HepG2 (cell line): ENCODE measurements at regions not wholly inside any gene's neighbourhood (a gene's known extent, or its start where the extent isn't known, plus 50 kb on each side); places are given as distances from the start of the nearest gene placed in this dataset.

Source experiments
- ATAC-seq: fragments of 200-7000 bp; cut with Tn5 transposase; 3 replicates; pipeline ENCODE4 v1.9.1; 2020; ENCODE audit warnings: mild to moderate bottlenecking, moderate library complexity
- BruUV-seq: library from RNA; stranded (reverse); fragments of 400-500 nt; replicated peaks from 2 replicates; lab custom pipeline; 2021; lab: Mats Ljungman, UMichigan
- CTCF ChIA-PET: fragments of 300-600 bp; formaldehyde crosslinking; extraction: SDS; loops from one replicate; lab custom pipeline; 2021; ENCODE audit warnings: low total read pairs, inconsistent platforms, low intra/inter-chr PET ratio; lab: Yijun Ruan, JAX
- POLR2A ChIA-PET: fragments of 350-600 bp; sonication (Branson Sonifier 250); formaldehyde crosslinking; loops from one replicate; lab custom pipeline; 2020; ENCODE audit warnings: antibody characterized with exemption, inconsistent platforms; lab: Yijun Ruan, JAX
- DNase-seq: peaks from one replicate; pipeline ENCODE4 v3.0.0-alpha.2; 2015; ENCODE audit warnings: low spot score
- FAIRE-seq: peaks from 3 replicates; lab custom pipeline; 2011; peaks lifted over from hg19 to GRCh38; lab: Jason Lieb, UNC
- H2AFZ ChIP-seq: one replicate; pipeline ENCODE4 v1.6.1; 2011; ENCODE audit warnings: low read length, inconsistent platforms
- H3K27ac ChIP-seq: fragments of 300-600 bp; 3 replicates; pipeline ENCODE4 v1.8.0; 2011; ENCODE audit warnings: mixed run types, mild to moderate bottlenecking, mixed read lengths, low read length, inconsistent platforms; ENCODE audit not compliant: insufficient read depth; ENCODE audit errors: extremely low read length
- H3K27me3 ChIP-seq, 2 experiments: fragments of 200-600 bp in 1 of 2; 2 replicates in 1 of 2; 3 replicates in 1 of 2; pipeline versions ENCODE4 v1.6.0 to v1.8.0; 2011; ENCODE audit warnings: low read length in 2 of 2, mild to moderate bottlenecking in 2 of 2, moderate library complexity in 2 of 2, inconsistent platforms in 1 of 2; ENCODE audit not compliant: insufficient read depth in 2 of 2, control insufficient read depth in 1 of 2
- H3K36me3 ChIP-seq, 2 experiments: fragments of 200-600 bp in 1 of 2; replicated peaks in 1 of 2; 2 replicates in 1 of 2; 3 replicates in 1 of 2; pipeline versions ENCODE4 v1.5.1 to v1.8.0; 2011; ENCODE audit warnings: low read length in 2 of 2, inconsistent platforms in 1 of 2; ENCODE audit not compliant: insufficient read depth in 2 of 2, control insufficient read depth in 1 of 2
- H3K4me1 ChIP-seq: 2 replicates; pipeline ENCODE4 v1.5.1; 2012; ENCODE audit warnings: low read length, inconsistent platforms; ENCODE audit not compliant: insufficient read depth
- H3K4me2 ChIP-seq: 2 replicates; pipeline ENCODE4 v1.6.0; 2011; ENCODE audit warnings: low read depth, low read length, inconsistent platforms
- H3K4me3 ChIP-seq, 3 experiments: fragments of 200-600 bp in 1 of 3; sonication (generic), shearing (Covaris generic) in 1 of 3; replicated peaks in 1 of 3; 2 replicates each; pipeline ENCODE4 v1.5.1; 2011 to 2016; ENCODE audit warnings: low read length in 3 of 3, inconsistent platforms in 2 of 3, low read depth in 2 of 3, mild to moderate bottlenecking in 2 of 3, control low read depth in 1 of 3, mixed read lengths in 1 of 3; ENCODE audit not compliant: insufficient read depth in 1 of 3
- H3K79me2 ChIP-seq: one replicate; pipeline ENCODE4 v1.6.1; 2011; ENCODE audit warnings: low read length, inconsistent platforms; ENCODE audit not compliant: insufficient read depth
- H3K9ac ChIP-seq: 2 replicates; pipeline ENCODE4 v1.6.0; 2011; ENCODE audit warnings: mild to moderate bottlenecking, low read depth, low read length, inconsistent platforms; ENCODE audit not compliant: insufficient read depth
- H3K9me3 ChIP-seq: 2 replicates; pipeline ENCODE4 v1.5.1; 2012; ENCODE audit warnings: mild to moderate bottlenecking, low read length
- H4K20me1 ChIP-seq: 2 replicates; pipeline ENCODE4 v1.6.0; 2011; ENCODE audit warnings: inconsistent platforms, mild to moderate bottlenecking, low read length, moderate library complexity; ENCODE audit not compliant: insufficient read depth
- CC2D1A ChIP-seq: sonication (generic); formaldehyde crosslinking; IDR thresholded peaks from 2 replicates; pipeline ENCODE4 v1.8.1; 2023; ENCODE audit warnings: mild to moderate bottlenecking, missing genetic modification reagents
- EED ChIP-seq: sonication (generic); formaldehyde crosslinking; IDR thresholded peaks from 2 replicates; pipeline ENCODE4 v1.5.0; 2020; ENCODE audit warnings: mild to moderate bottlenecking, missing genetic modification reagents
- ERF ChIP-seq: IDR thresholded peaks from 2 replicates; pipeline ENCODE4 v1.6.1; 2018; ENCODE audit warnings: missing biosample characterization, missing genetic modification reagents
- ETV5 ChIP-seq: IDR thresholded peaks from 2 replicates; pipeline ENCODE4 v1.6.1; 2018; ENCODE audit warnings: missing biosample characterization, missing genetic modification reagents, inconsistent platforms, borderline replicate concordance
- FOXA1 ChIP-seq, 2 experiments: fragments of 450-650 bp in 1 of 2; sonication (generic) in 1 of 2; formaldehyde crosslinking in 1 of 2; IDR thresholded peaks; 2 replicates each; pipeline versions ENCODE4 v1.4.0 to v1.6.1; 2016 to 2020; ENCODE audit warnings: missing genetic modification reagents in 1 of 2
- HCFC1 ChIP-seq: fragments of 150-350 bp; IDR thresholded peaks from 2 replicates; pipeline ENCODE4 v1.6.1; 2014; ENCODE audit warnings: low read depth, low read length
- IRX3 ChIP-seq: sonication (generic); formaldehyde crosslinking; IDR thresholded peaks from 2 replicates; pipeline ENCODE4 v1.8.1; 2023; ENCODE audit warnings: mild to moderate bottlenecking, low read depth, missing genetic modification reagents, borderline replicate concordance
- JUNB ChIP-seq: sonication (generic); formaldehyde crosslinking; IDR thresholded peaks from 2 replicates; pipeline ENCODE4 v1.8.0; 2022; ENCODE audit warnings: missing genetic modification reagents, mild to moderate bottlenecking, borderline replicate concordance
- MYNN ChIP-seq: sonication (generic); formaldehyde crosslinking; IDR thresholded peaks from 2 replicates; pipeline ENCODE4 v1.4.0; 2020; ENCODE audit warnings: mild to moderate bottlenecking, low read depth, missing genetic modification reagents
- NR2F2 ChIP-seq: IDR thresholded peaks from 2 replicates; pipeline ENCODE4 v1.6.1; 2012; ENCODE audit warnings: low read depth, inconsistent platforms, borderline replicate concordance
- PCBP1 ChIP-seq: fragments of 200-400 bp; formaldehyde crosslinking; IDR thresholded peaks from 2 replicates; pipeline ENCODE4 v1.6.1; 2017; ENCODE audit warnings: mild to moderate bottlenecking, low read depth, low read length, borderline replicate concordance
- SP1 ChIP-seq, 2 experiments: fragments of 450-650 bp in 1 of 2; sonication (generic) in 1 of 2; formaldehyde crosslinking in 1 of 2; IDR thresholded peaks; 2 replicates each; pipeline versions ENCODE4 v1.4.0 to v1.6.1; 2016 to 2020; ENCODE audit warnings: missing genetic modification reagents in 1 of 2
- ZMYM2 ChIP-seq: sonication (generic); formaldehyde crosslinking; IDR thresholded peaks from 2 replicates; pipeline ENCODE4 v1.8.0; 2022; ENCODE audit warnings: mild to moderate bottlenecking, missing genetic modification reagents
- ZNF33B ChIP-seq: sonication (generic); formaldehyde crosslinking; IDR thresholded peaks from 2 replicates; pipeline ENCODE4 v1.5.1; 2020; ENCODE audit warnings: mild to moderate bottlenecking, missing genetic modification reagents
- ZNF543 ChIP-seq: sonication (generic); formaldehyde crosslinking; IDR thresholded peaks from 2 replicates; pipeline ENCODE4 v1.4.0; 2020; ENCODE audit warnings: mild to moderate bottlenecking, missing genetic modification reagents
- ZNF768 ChIP-seq: sonication (generic); formaldehyde crosslinking; IDR thresholded peaks from 2 replicates; pipeline ENCODE4 v1.4.0; 2020; ENCODE audit warnings: missing genetic modification reagents
- WGBS: methylation state at CpG from one replicate; pipeline ENCODE4 v1.1.6; 2017; ENCODE audit warnings: low lambda C conversion rate; 5-methylcytosine and 5-hydroxymethylcytosine counted together
- in situ Hi-C: cut with HindIII; loops from 2 replicates; pipeline ENCODE4 v1.10.0; 2017; ENCODE audit warnings: low pct_unique_long_range_greater_than_20kb; ENCODE audit not compliant: extremely low pct_ligation_motif_present
- intact Hi-C: fragments of 100-400 bp; cut with micrococcal nuclease; formaldehyde crosslinking; loops from one replicate; pipeline ENCODE4 v1.10.0; 2022; ENCODE audit not compliant: unreplicated experiment
- TF ChIP-seq, protein P1 (sequence below): sonication (generic); formaldehyde crosslinking; IDR thresholded peaks from 2 replicates; pipeline ENCODE4 v1.5.0; 2020; ENCODE audit warnings: missing genetic modification reagents
- TF ChIP-seq, protein P2 (sequence below): sonication (generic); formaldehyde crosslinking; IDR thresholded peaks from 2 replicates; pipeline ENCODE4 v1.5.0; 2020; ENCODE audit warnings: mild to moderate bottlenecking, missing genetic modification reagents
- TF ChIP-seq, protein P3 (sequence below): sonication (generic); formaldehyde crosslinking; IDR thresholded peaks from 2 replicates; pipeline ENCODE4 v1.5.0; 2020; ENCODE audit warnings: missing genetic modification reagents

DNA sequence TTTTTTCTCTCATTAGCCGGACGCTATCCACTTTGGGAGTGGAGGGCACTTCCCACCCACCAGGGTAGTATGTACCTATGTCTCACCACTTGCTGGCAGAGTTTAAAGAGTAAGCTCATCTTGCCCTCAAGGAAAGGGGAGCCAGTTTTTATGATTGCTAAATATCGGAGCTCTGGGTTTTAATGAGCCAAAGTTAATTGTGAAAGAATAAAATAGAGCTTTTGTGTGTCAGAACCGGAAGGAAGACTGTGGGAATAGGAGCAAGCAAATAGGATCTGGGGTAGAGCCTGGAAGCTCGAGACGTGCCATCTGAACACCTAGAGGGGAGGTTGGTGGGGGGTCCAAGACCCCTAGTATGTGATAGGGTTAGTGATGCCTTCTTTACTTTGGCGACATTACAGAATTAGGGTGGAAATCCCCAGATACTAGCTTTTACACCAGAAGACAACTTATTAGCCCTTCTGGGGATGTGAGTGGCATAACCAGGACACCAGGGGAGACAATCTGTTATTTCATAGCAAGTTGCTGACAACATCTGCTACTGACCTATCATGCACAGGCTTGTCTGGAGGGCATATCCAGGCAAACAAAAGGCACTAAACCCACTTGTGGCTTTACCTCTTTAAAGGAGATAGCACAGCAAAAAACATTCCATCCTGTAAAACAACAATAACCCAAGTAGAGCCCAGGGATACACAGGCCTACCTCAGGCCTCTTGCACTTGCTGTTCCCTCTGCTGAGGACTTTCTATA, 333.8 kb downstream of the ZNF621 start:
- H4K20me1 ChIP-seq = no peaks in the 10 kb centered on the region
- H3K27me3 ChIP-seq = no peaks in the 10 kb centered on the region
- no peak for DNase-seq
- intact Hi-C loops = no loop called here
- ATAC-seq = no peak
- H3K79me2 ChIP-seq = no peaks in the 10 kb centered on the region
- no TSS peak for BruUV-seq
- 61% methylated on average over 7 of the region's 7 CpGs for WGBS
- no peak overlapping the region for H2AFZ ChIP-seq
- POLR2A ChIA-PET = no interaction called here
- TF ChIP-seq FOXA1 (IDR thresholded peaks at IDR 0.05) (no peak), FOXA1 (CRISPR knock-in tag; IDR thresholded peaks at IDR 0.05) (no peak), CC2D1A (no peak), ERF (CRISPR knock-in tag) (no peak), IRX3 (CRISPR knock-in tag) (no peak), HCFC1 (no peak), ETV5 (no peak), NR2F2 (no peak), ZNF768 (CRISPR knock-in tag) (no peak), SP1 (IDR thresholded peaks at IDR 0.05) (no peak), SP1 (CRISPR knock-in tag; IDR thresholded peaks at IDR 0.05) (no peak), JUNB (no peak), EED (no peak), ZNF543 (CRISPR knock-in tag) (no peak), ZNF33B (CRISPR knock-in tag) (no peak), ZMYM2 (CRISPR knock-in tag) (no peak), MYNN (CRISPR knock-in tag) (no peak), PCBP1 (no peak)
- TF ChIP-seq, protein P1, sequence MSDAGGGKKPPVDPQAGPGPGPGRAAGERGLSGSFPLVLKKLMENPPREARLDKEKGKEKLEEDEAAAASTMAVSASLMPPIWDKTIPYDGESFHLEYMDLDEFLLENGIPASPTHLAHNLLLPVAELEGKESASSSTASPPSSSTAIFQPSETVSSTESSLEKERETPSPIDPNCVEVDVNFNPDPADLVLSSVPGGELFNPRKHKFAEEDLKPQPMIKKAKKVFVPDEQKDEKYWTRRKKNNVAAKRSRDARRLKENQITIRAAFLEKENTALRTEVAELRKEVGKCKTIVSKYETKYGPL = no peak
- TF ChIP-seq, protein P2, sequence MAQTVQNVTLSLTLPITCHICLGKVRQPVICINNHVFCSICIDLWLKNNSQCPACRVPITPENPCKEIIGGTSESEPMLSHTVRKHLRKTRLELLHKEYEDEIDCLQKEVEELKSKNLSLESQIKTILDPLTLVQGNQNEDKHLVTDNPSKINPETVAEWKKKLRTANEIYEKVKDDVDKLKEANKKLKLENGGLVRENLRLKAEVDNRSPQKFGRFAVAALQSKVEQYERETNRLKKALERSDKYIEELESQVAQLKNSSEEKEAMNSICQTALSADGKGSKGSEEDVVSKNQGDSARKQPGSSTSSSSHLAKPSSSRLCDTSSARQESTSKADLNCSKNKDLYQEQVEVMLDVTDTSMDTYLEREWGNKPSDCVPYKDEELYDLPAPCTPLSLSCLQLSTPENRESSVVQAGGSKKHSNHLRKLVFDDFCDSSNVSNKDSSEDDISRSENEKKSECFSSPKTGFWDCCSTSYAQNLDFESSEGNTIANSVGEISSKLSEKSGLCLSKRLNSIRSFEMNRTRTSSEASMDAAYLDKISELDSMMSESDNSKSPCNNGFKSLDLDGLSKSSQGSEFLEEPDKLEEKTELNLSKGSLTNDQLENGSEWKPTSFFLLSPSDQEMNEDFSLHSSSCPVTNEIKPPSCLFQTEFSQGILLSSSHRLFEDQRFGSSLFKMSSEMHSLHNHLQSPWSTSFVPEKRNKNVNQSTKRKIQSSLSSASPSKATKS = no peak
- TF ChIP-seq, protein P3, sequence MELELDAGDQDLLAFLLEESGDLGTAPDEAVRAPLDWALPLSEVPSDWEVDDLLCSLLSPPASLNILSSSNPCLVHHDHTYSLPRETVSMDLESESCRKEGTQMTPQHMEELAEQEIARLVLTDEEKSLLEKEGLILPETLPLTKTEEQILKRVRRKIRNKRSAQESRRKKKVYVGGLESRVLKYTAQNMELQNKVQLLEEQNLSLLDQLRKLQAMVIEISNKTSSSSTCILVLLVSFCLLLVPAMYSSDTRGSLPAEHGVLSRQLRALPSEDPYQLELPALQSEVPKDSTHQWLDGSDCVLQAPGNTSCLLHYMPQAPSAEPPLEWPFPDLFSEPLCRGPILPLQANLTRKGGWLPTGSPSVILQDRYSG (CRISPR knock-in tag) = no peak
- TF ChIP-seq, all 625 proteins: peak for 0
- no peak overlapping the region for H3K4me3 ChIP-seq
- no peak overlapping the region for H3K9ac ChIP-seq
- peaks cover 10% of the 10 kb centered on the region for H3K4me1 ChIP-seq
- no peak for FAIRE-seq
- in situ Hi-C loops = no loop called here
- no peak overlapping the region for H3K27ac ChIP-seq
- H3K4me2 ChIP-seq = no peak overlapping the region
- no peaks in the 10 kb centered on the region for H3K36me3 ChIP-seq
- H3K9me3 ChIP-seq = no peaks in the 10 kb centered on the region
- CTCF ChIA-PET = no interaction called here
